Prostate gland (tissue), 2 donors: ENCODE measurements at regions not wholly inside any gene's neighbourhood (a gene's known extent, or its start where the extent isn't known, plus 50 kb on each side); places are given as distances from the start of the nearest gene placed in this dataset.
A peak's percentile ranks its signal among the peaks of the same experiment; 100 is the strongest.

Source experiments
- CTCF ChIP-seq, 4 experiments: fragments of 200-600 bp in 2 of 4; fragments of 450-650 bp in 2 of 4; sonication (generic) in 2 of 4; IDR thresholded peaks; 1 replicate in 3 of 4; 2 replicates in 1 of 4; pipeline ENCODE4 v1.5.1; 2016 to 2019; ENCODE audit warnings: antibody characterized with exemption in 4 of 4, mild to moderate bottlenecking in 2 of 4, moderate library complexity in 2 of 4
- POLR2A ChIP-seq: fragments of 450-650 bp; IDR thresholded peaks from one replicate; pipeline ENCODE4 v1.6.1; 2016; ENCODE audit warnings: antibody characterized with exemption, mild to moderate bottlenecking
- POLR2AphosphoS5 ChIP-seq: sonication (generic); formaldehyde crosslinking; IDR thresholded peaks from one replicate; pipeline ENCODE4 v1.6.1; 2017; ENCODE audit warnings: antibody characterized with exemption

GRCh38 chr5:126268697-126269315, 154.4 kb upstream of the GRAMD2B start:
- TF ChIP-seq POLR2A (no peak), CTCF (IDR thresholded peaks at IDR 0.05) (no peak), POLR2AphosphoS5 (peak; percentile 20)
